ENCODE measurements at regions not wholly inside any gene's neighbourhood (a gene's known extent, or its start where the extent isn't known, plus 50 kb on each side); places are given as distances from the start of the nearest gene placed in this dataset.

DNA sequence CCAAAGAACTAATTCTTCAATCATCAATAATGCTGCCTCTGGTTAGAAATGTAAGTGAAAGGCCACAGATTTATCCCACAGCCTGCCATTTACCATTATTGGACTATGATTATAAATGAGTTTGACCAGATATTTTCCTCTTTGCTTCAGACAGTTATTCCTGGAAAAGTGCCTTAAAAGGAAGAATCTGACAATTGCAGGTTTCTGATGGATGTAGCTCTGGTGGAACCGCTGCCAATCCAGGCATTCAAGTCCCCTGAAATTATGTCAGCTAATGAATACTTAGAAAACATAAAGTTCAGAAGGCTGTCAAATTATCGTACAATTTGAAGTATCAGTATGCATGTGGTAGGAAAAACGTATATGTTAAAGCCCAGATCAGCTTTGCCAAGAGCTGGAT, 78.2 kb upstream of the NR4A3 start:
- WGBS (ENCODE audit: low lambda C conversion rate): 60% methylated on average over 3 of the region's 3 CpGs
- H3K27ac ChIP-seq (ENCODE audit: low read depth in 2 of 2, low read length in 1 of 2): no peak overlapping the region

More for the DNA sequence above, 78.2 kb upstream of the NR4A3 start:
- H3K4me3 ChIP-seq (ENCODE audit: low read depth in 2 of 2, low read length in 1 of 2): no peak overlapping the region
- ChIA-PET CTCF (interaction anchor here (0.7 to 1.7 kb wide), 4 partner anchors 11 to 167 kb away, joined by 3 to 5 read pairs (median 3); no protein-coding TSS in a partner anchor), POLR2A (no interaction called here)
- no peaks in the 10 kb centered on the region; a peak in 1 of 4 replicates for H3K4me1 ChIP-seq (ENCODE audit: control insufficient read depth in 1 of 2, insufficient read depth in 2 of 2, low read depth in 1 of 2, low read length in 1 of 2)
- no peaks in the 10 kb centered on the region for H3K9me3 ChIP-seq
- no peaks in the 10 kb centered on the region for H4K20me1 ChIP-seq (ENCODE audit: insufficient read depth)
- H3F3A ChIP-seq (replicated peaks; ENCODE audit: insufficient read depth): no peaks in the 10 kb centered on the region
- no peaks in the 10 kb centered on the region for H3K79me2 ChIP-seq (ENCODE audit: insufficient read depth)
- no peaks in the 10 kb centered on the region for H3K9me2 ChIP-seq
- TF ChIP-seq, protein P1, sequence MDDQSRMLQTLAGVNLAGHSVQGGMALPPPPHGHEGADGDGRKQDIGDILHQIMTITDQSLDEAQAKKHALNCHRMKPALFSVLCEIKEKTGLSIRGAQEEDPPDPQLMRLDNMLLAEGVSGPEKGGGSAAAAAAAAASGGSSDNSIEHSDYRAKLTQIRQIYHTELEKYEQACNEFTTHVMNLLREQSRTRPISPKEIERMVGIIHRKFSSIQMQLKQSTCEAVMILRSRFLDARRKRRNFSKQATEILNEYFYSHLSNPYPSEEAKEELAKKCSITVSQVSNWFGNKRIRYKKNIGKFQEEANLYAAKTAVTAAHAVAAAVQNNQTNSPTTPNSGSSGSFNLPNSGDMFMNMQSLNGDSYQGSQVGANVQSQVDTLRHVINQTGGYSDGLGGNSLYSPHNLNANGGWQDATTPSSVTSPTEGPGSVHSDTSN (IDR thresholded peaks at IDR 0.05): no peak
- no peak for TF ChIP-seq FOXM1 (IDR thresholded peaks at IDR 0.05; ENCODE audit: low read depth)
- no peak for TF ChIP-seq YY1 (IDR thresholded peaks at IDR 0.05; ENCODE audit: low read depth)
- no peak for TF ChIP-seq GATA2 (CRISPR knock-in tag; IDR thresholded peaks at IDR 0.05)
- no peak for TF ChIP-seq SMC3 (IDR thresholded peaks at IDR 0.05; ENCODE audit: low read depth, low read length)
- no peak for TF ChIP-seq ELF1 (IDR thresholded peaks at IDR 0.05)
- TF ChIP-seq, protein P2, sequence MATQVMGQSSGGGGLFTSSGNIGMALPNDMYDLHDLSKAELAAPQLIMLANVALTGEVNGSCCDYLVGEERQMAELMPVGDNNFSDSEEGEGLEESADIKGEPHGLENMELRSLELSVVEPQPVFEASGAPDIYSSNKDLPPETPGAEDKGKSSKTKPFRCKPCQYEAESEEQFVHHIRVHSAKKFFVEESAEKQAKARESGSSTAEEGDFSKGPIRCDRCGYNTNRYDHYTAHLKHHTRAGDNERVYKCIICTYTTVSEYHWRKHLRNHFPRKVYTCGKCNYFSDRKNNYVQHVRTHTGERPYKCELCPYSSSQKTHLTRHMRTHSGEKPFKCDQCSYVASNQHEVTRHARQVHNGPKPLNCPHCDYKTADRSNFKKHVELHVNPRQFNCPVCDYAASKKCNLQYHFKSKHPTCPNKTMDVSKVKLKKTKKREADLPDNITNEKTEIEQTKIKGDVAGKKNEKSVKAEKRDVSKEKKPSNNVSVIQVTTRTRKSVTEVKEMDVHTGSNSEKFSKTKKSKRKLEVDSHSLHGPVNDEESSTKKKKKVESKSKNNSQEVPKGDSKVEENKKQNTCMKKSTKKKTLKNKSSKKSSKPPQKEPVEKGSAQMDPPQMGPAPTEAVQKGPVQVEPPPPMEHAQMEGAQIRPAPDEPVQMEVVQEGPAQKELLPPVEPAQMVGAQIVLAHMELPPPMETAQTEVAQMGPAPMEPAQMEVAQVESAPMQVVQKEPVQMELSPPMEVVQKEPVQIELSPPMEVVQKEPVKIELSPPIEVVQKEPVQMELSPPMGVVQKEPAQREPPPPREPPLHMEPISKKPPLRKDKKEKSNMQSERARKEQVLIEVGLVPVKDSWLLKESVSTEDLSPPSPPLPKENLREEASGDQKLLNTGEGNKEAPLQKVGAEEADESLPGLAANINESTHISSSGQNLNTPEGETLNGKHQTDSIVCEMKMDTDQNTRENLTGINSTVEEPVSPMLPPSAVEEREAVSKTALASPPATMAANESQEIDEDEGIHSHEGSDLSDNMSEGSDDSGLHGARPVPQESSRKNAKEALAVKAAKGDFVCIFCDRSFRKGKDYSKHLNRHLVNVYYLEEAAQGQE (IDR thresholded peaks at IDR 0.05; ENCODE audit: low read depth, low read length): no peak
- no peak for TF ChIP-seq TAF1 (IDR thresholded peaks at IDR 0.05; ENCODE audit: borderline replicate concordance, low read depth, low read length)
- TF ChIP-seq, protein P3, sequence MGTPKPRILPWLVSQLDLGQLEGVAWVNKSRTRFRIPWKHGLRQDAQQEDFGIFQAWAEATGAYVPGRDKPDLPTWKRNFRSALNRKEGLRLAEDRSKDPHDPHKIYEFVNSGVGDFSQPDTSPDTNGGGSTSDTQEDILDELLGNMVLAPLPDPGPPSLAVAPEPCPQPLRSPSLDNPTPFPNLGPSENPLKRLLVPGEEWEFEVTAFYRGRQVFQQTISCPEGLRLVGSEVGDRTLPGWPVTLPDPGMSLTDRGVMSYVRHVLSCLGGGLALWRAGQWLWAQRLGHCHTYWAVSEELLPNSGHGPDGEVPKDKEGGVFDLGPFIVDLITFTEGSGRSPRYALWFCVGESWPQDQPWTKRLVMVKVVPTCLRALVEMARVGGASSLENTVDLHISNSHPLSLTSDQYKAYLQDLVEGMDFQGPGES (IDR thresholded peaks at IDR 0.05; ENCODE audit: low read depth, low read length): no peak
- TF ChIP-seq, protein P4, sequence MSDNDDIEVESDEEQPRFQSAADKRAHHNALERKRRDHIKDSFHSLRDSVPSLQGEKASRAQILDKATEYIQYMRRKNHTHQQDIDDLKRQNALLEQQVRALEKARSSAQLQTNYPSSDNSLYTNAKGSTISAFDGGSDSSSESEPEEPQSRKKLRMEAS (IDR thresholded peaks at IDR 0.05; ENCODE audit: low read depth): no peak
- TF ChIP-seq RFX5 (IDR thresholded peaks at IDR 0.05; ENCODE audit: low read length): no peak
- TF ChIP-seq GABPA (IDR thresholded peaks at IDR 0.05; ENCODE audit: low read depth): no peak
- no peak for TF ChIP-seq NFIC (IDR thresholded peaks at IDR 0.05; ENCODE audit: borderline replicate concordance)
- H3K9ac ChIP-seq: no peak overlapping the region
- H3K27me3 ChIP-seq (ENCODE audit: insufficient read depth): no peaks in the 10 kb centered on the region
- DNase-seq: no peak
- no peak overlapping the region for H3K4me2 ChIP-seq
- no peaks in the 10 kb centered on the region for H3K36me3 ChIP-seq (replicated peaks in 1 of 2; ENCODE audit: control insufficient read depth in 1 of 2, insufficient read depth in 2 of 2, low read length in 1 of 2)
- no peak overlapping the region for H2AFZ ChIP-seq (ENCODE audit: low read depth)
